Body of pancreas (tissue), 4 donors: ENCODE measurements at regions not wholly inside any gene's neighbourhood (a gene's known extent, or its start where the extent isn't known, plus 50 kb on each side); places are given as distances from the start of the nearest gene placed in this dataset.

ENCODE experiments used
- ATAC-seq: fragments of 150-250 bp; one replicate; pipeline ENCODE4 v1.9.1; 2016
- DNase-seq, 4 donors: peaks; one replicate each; pipeline ENCODE4 v3.0.0-alpha.2; 2019
- H3K27ac ChIP-seq, 4 donors: fragments of 200-600 bp; sonication (generic); 1 replicate in 3 of 4; 2 replicates in 1 of 4; pipeline versions ENCODE4 v1.5.1 to v1.6.1; 2016 to 2019; ENCODE audit warnings: mild to moderate bottlenecking in 1 of 4, mixed read lengths in 1 of 4, moderate library complexity in 1 of 4
- H3K27me3 ChIP-seq, 2 donors: fragments of 200-600 bp; sonication (generic); one replicate each; pipeline ENCODE4 v1.6.0; 2016; ENCODE audit warnings: mild to moderate bottlenecking in 1 of 2
- H3K36me3 ChIP-seq, 2 donors: fragments of 200-600 bp; sonication (generic); replicated peaks in 1 of 2; 2 replicates each; pipeline ENCODE4 v1.5.1; 2016; ENCODE audit warnings: low read depth in 2 of 2; ENCODE audit not compliant: insufficient read depth in 1 of 2
- H3K4me1 ChIP-seq: fragments of 200-600 bp; sonication (generic); one replicate; pipeline ENCODE4 v1.6.0; 2016
- H3K4me3 ChIP-seq, 2 donors: fragments of 200-600 bp; sonication (generic); 1 replicate in 1 of 2; 2 replicates in 1 of 2; pipeline ENCODE4 v1.5.1; 2016 to 2019
- H3K9me3 ChIP-seq, 3 donors: fragments of 200-600 bp; sonication (generic); 1 replicate in 2 of 3; 2 replicates in 1 of 3; pipeline ENCODE4 v1.5.1; 2016
- CTCF ChIP-seq, 7 experiments: fragments of 450-650 bp in 4 of 7; fragments of 200-600 bp in 3 of 7; sonication (generic) in 3 of 7; IDR thresholded peaks; one replicate each; pipeline ENCODE4 v1.5.1; 2016 to 2019; ENCODE audit warnings: antibody characterized with exemption in 7 of 7
- POLR2A ChIP-seq, 3 donors: fragments of 450-650 bp; IDR thresholded peaks; one replicate each; pipeline ENCODE4 v1.6.1; 2016; ENCODE audit warnings: antibody characterized with exemption in 3 of 3, mild to moderate bottlenecking in 2 of 3
- WGBS, 2 donors: methylation state at CpG; one replicate each; pipeline ENCODE4 v1.1.5; 2017; 5-methylcytosine and 5-hydroxymethylcytosine counted together
- intact Hi-C: fragments of 100-400 bp; cut with DNase I; formaldehyde crosslinking; loops from one replicate; pipeline ENCODE4 v1.15.1; 2023

- Histone ChIP-seq H3K27me3 (no peaks in the 10 kb centered on the region), H3K27ac (no peak overlapping the region), H3K36me3 (no peaks in the 10 kb centered on the region), H3K9me3 (no peaks in the 10 kb centered on the region), H3K4me1 (no peaks in the 10 kb centered on the region), H3K4me3 (no peak overlapping the region)
- no peak for TF ChIP-seq POLR2A (IDR thresholded peaks at IDR 0.05)
- TF ChIP-seq CTCF (IDR thresholded peaks at IDR 0.05): no peak
- intact Hi-C loops: no loop called here
- ATAC-seq (no peak), DNase-seq (no peak)
These were observed 688.6 kb upstream of the TENM4 start for GRCh38 chr11:80129396-80129795.

- WGBS, 2 donors: 14 to 20% methylated on average over 2 of the region's 2 CpGs
- intact Hi-C loops: no loop called here
- DNase-seq (no peak), ATAC-seq (no peak)
- Histone ChIP-seq H3K4me3 (no peak overlapping the region), H3K9me3 (no peaks in the 10 kb centered on the region), H3K27ac (no peak overlapping the region), H3K36me3 (no peaks in the 10 kb centered on the region), H3K27me3 (no peaks in the 10 kb centered on the region), H3K4me1 (no peaks in the 10 kb centered on the region)
- TF ChIP-seq POLR2A (IDR thresholded peaks at IDR 0.05) (no peak), CTCF (IDR thresholded peaks at IDR 0.05) (no peak)
These were observed 681.4 kb upstream of the TENM4 start for GRCh38 chr11:80122211-80122610.

DNA sequence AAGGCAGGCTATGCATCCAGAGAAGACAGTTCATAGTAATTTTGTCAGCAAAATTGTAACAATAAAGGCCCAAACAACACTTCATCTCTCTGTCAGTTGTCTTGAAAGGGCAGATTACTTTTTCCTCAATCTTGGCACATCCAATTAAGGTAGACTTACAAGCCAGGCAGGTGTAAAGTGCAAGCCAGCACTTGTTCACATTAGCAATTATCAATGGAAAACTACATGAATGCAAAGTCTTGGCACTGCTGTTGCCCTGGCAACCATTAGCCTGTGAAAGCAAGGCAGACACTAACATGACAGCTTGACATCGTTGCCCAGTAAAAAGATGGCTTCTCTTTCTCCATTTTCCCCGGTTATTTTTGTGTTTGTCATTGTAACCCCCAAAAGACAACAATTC lies 677.2 kb upstream of the TENM4 start:
- WGBS, 2 donors: 64 to 79% methylated on average over 2 of the region's 2 CpGs
- intact Hi-C loops: no loop called here
- TF ChIP-seq CTCF (IDR thresholded peaks at IDR 0.05) (no peak), POLR2A (IDR thresholded peaks at IDR 0.05) (no peak)
- ATAC-seq (no peak), DNase-seq (peak in 1 of 4 donors; percentile 11)
- no peaks in the 10 kb centered on the region for H3K9me3 ChIP-seq
- H3K36me3 ChIP-seq: no peaks in the 10 kb centered on the region
- no peaks in the 10 kb centered on the region for H3K4me1 ChIP-seq
- no peak overlapping the region for H3K4me3 ChIP-seq
- no peak overlapping the region for H3K27ac ChIP-seq
- no peaks in the 10 kb centered on the region for H3K27me3 ChIP-seq

DNA sequence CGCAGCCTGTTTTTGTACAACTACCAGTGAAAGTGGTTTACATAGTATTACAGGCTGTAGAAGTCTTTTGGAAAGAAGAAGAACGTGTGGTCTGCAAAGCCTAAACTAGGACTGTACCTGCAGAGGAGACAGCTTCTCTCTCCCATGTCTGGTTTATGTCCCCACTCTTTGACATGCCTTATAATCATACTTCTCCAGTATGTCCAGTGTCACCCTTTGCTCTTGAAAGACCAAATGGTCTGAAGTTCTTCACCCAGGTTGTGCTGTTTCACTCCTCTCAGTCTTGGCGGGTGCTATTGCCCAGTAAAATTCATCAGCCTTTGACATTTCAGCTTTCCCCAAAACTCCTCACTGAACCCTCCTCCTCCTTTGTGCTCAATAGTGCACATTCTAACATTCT lies 676.0 kb upstream of the TENM4 start:
- no peaks in the 10 kb centered on the region for H3K4me1 ChIP-seq
- H3K36me3 ChIP-seq: no peaks in the 10 kb centered on the region
- 58 to 59% methylated on average over 3 of the region's 3 CpGs for WGBS, 2 donors
- TF ChIP-seq POLR2A (IDR thresholded peaks at IDR 0.05) (no peak), CTCF (IDR thresholded peaks at IDR 0.05) (no peak)
- ATAC-seq (no peak), DNase-seq (no peak)
- H3K9me3 ChIP-seq: no peaks in the 10 kb centered on the region
- no peaks in the 10 kb centered on the region for H3K27me3 ChIP-seq
- H3K4me3 ChIP-seq: no peak overlapping the region
- intact Hi-C loops: no loop called here
- no peak overlapping the region for H3K27ac ChIP-seq

DNA sequence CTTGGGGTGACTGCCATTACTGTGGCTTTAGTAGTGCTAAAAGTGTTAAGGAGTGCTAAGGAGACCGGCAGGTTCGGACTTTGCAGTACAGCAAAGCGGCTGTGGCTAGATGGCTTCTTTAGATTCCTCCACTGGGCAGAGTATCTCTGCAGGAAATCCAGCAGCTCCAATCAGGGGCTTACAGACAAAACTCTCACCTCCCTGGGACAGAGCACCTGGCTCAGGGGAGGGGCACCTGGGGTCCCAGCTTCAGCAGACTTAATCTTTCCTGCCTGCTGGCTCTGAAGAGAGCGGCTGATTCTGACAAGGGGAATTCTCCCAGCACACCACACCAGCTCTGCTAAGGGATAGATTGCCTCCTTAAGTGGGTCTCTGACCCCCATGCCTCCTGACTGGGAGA lies 668.8 kb upstream of the TENM4 start:
- no peak overlapping the region for H3K4me3 ChIP-seq
- DNase-seq (no peak), ATAC-seq (no peak)
- intact Hi-C loops: no loop called here
- H3K36me3 ChIP-seq: no peaks in the 10 kb centered on the region
- no peak for TF ChIP-seq POLR2A (IDR thresholded peaks at IDR 0.05)
- no peak for TF ChIP-seq CTCF (IDR thresholded peaks at IDR 0.05)
- no peaks in the 10 kb centered on the region for H3K27me3 ChIP-seq
- WGBS, 2 donors: 60% methylated on average over 4 of the region's 4 CpGs; no CpG with 5 or more reads in 1 of the 2 donors
- H3K9me3 ChIP-seq: no peaks in the 10 kb centered on the region
- H3K4me1 ChIP-seq: no peaks in the 10 kb centered on the region
- no peak overlapping the region for H3K27ac ChIP-seq
